ENCODE measurements at regions not wholly inside any gene's neighbourhood (a gene's known extent, or its start where the extent isn't known, plus 50 kb on each side); places are given as distances from the start of the nearest gene placed in this dataset.
"Not testable (repeated sequence)": the region's sequence is repeated elsewhere in the genome, so short reads cannot be mapped to it uniquely, and the experiment has no call there.

- DNase-seq, result no peak
Measured at GRCh38 chr13:62908321-62908720, 1492.7 kb upstream of the PCDH20 start.

GRCh38 chr13:62906896-62907295, 1491.2 kb upstream of the PCDH20 start:
- DNase-seq, result no peak

- no peak for DNase-seq
Measured at GRCh38 chr13:62906469-62906868, 1490.8 kb upstream of the PCDH20 start.

- DNase-seq, result no peak
Measured at GRCh38 chr13:62887046-62887445, 1471.4 kb upstream of the PCDH20 start.

GRCh38 chr13:62879071-62879470, 1463.4 kb upstream of the PCDH20 start:
- peak; percentile 3 for DNase-seq

- DNase-seq, result peak; percentile 13
Measured at GRCh38 chr13:62875118-62875640, 1459.5 kb upstream of the PCDH20 start.

GRCh38 chr13:62850331-62850730, 1434.7 kb upstream of the PCDH20 start:
- no peak for DNase-seq

GRCh38 chr13:62847520-62847919, 1431.9 kb upstream of the PCDH20 start:
- no peak for DNase-seq

- DNase-seq, result no peak
Measured at GRCh38 chr13:62846302-62846701, 1430.7 kb upstream of the PCDH20 start.

GRCh38 chr13:62839338-62839737, 1423.7 kb upstream of the PCDH20 start:
- DNase-seq, result no peak

GRCh38 chr13:62838929-62839328, 1423.3 kb upstream of the PCDH20 start:
- no peak for DNase-seq

GRCh38 chr13:62837895-62838294, 1422.2 kb upstream of the PCDH20 start:
- DNase-seq, result no peak

GRCh38 chr13:62829486-62829885, 1413.8 kb upstream of the PCDH20 start:
- no peak for DNase-seq

- DNase-seq, result no peak
Measured at GRCh38 chr13:62799931-62800436, 1384.3 kb upstream of the PCDH20 start.

- DNase-seq, result no peak
Measured at GRCh38 chr13:62799038-62799535, 1383.4 kb upstream of the PCDH20 start.

- no peak for DNase-seq
Measured at GRCh38 chr13:62793850-62794249, 1378.2 kb upstream of the PCDH20 start.

- no peak for DNase-seq
Measured at GRCh38 chr13:62781866-62782265, 1366.2 kb upstream of the PCDH20 start.

- DNase-seq, result no peak
Measured at GRCh38 chr13:62779161-62779560, 1363.5 kb upstream of the PCDH20 start.

- DNase-seq, result no peak
Measured at GRCh38 chr13:62767473-62767872, 1351.8 kb upstream of the PCDH20 start.

- DNase-seq, result no peak
Measured at GRCh38 chr13:62760724-62761123, 1345.1 kb upstream of the PCDH20 start.

- no peak for DNase-seq
Measured at GRCh38 chr13:62747629-62748028, 1332.0 kb upstream of the PCDH20 start.

- DNase-seq, result no peak
Measured at GRCh38 chr13:62747152-62747551, 1331.5 kb upstream of the PCDH20 start.

GRCh38 chr13:62729746-62730145, 1314.1 kb upstream of the PCDH20 start:
- not testable (repeated sequence) for DNase-seq

- DNase-seq, result no peak
Measured at GRCh38 chr13:62721893-62722292, 1306.2 kb upstream of the PCDH20 start.

- DNase-seq, result not testable (repeated sequence)
Measured at GRCh38 chr13:62711948-62712347, 1296.3 kb upstream of the PCDH20 start.

Data from tongue (tissue), 1 donor.